CD8-positive, alpha-beta memory T cell (primary cell): ENCODE measurements at regions not wholly inside any gene's neighbourhood (a gene's known extent, or its start where the extent isn't known, plus 50 kb on each side); places are given as distances from the start of the nearest gene placed in this dataset.

Source experiments
- CTCF ChIA-PET: fragments of 350-600 bp; sonication (Branson Sonifier 250); formaldehyde crosslinking; loops from one replicate; lab custom pipeline; 2021; ENCODE audit warnings: antibody characterized with exemption; lab: Charles Lee
- POLR2A ChIA-PET: fragments of 350-600 bp; sonication (Branson Sonifier 250); formaldehyde crosslinking; loops from one replicate; lab custom pipeline; 2021; ENCODE audit warnings: antibody characterized with exemption; lab: Charles Lee
- DNase-seq, 5 donors: peaks; one replicate each; pipeline versions ENCODE4 v3.0.0 to v3.0.0-alpha.2; 2020 to 2022; ENCODE audit warnings: mixed read lengths in 1 of 5
- H3K27ac ChIP-seq: one replicate; pipeline ENCODE4 v1.7.0; 2013; ENCODE audit warnings: low read depth, mild to moderate bottlenecking, low read length, moderate library complexity
- H3K27me3 ChIP-seq: 2 replicates; pipeline ENCODE4 v1.7.0; 2013; ENCODE audit warnings: low read length, mild to moderate bottlenecking; ENCODE audit not compliant: insufficient read depth, poor library complexity, severe bottlenecking
- H3K36me3 ChIP-seq: 2 replicates; pipeline ENCODE4 v1.7.0; 2013; ENCODE audit warnings: mild to moderate bottlenecking, low read length, moderate library complexity; ENCODE audit not compliant: insufficient read depth
- H3K4me1 ChIP-seq: 2 replicates; pipeline ENCODE4 v1.7.0; 2013; ENCODE audit warnings: mild to moderate bottlenecking, low read length, moderate library complexity; ENCODE audit not compliant: insufficient read depth
- H3K4me3 ChIP-seq: 2 replicates; pipeline ENCODE4 v1.7.0; 2013; ENCODE audit warnings: mild to moderate bottlenecking, low read length
- H3K9me3 ChIP-seq: 2 replicates; pipeline ENCODE4 v1.7.0; 2013; ENCODE audit warnings: mild to moderate bottlenecking, low read length
- H3K27ac Mint-ChIP-seq, 8 donors: one replicate each; pipeline ENCODE4 v1.8.0; 2020 to 2021; ENCODE audit warnings: mixed read lengths in 8 of 8, mild to moderate bottlenecking in 6 of 8, inconsistent platforms in 3 of 8, moderate library complexity in 3 of 8
- H3K27me3 Mint-ChIP-seq, 2 donors: one replicate each; pipeline ENCODE4 v1.8.0; 2020 to 2021; ENCODE audit warnings: mixed read lengths in 2 of 2, mild to moderate bottlenecking in 1 of 2, moderate library complexity in 1 of 2
- H3K36me3 Mint-ChIP-seq, 3 donors: one replicate each; pipeline ENCODE4 v1.8.0; 2020 to 2021; ENCODE audit warnings: mixed read lengths in 3 of 3, inconsistent platforms in 1 of 3, mild to moderate bottlenecking in 1 of 3
- H3K4me1 Mint-ChIP-seq, 3 donors: one replicate each; pipeline ENCODE4 v1.8.0; 2020 to 2021; ENCODE audit warnings: mixed read lengths in 3 of 3, inconsistent platforms in 1 of 3, mild to moderate bottlenecking in 1 of 3
- H3K4me3 Mint-ChIP-seq, 7 donors: one replicate each; pipeline ENCODE4 v1.8.0; 2020 to 2021; ENCODE audit warnings: mixed read lengths in 7 of 7, mild to moderate bottlenecking in 6 of 7, moderate library complexity in 4 of 7, inconsistent platforms in 2 of 7
- H3K9me3 Mint-ChIP-seq, 5 donors: one replicate each; pipeline ENCODE4 v1.8.0; 2020 to 2022; ENCODE audit warnings: mixed read lengths in 5 of 5, mild to moderate bottlenecking in 3 of 5, moderate library complexity in 2 of 5, inconsistent platforms in 1 of 5

DNA sequence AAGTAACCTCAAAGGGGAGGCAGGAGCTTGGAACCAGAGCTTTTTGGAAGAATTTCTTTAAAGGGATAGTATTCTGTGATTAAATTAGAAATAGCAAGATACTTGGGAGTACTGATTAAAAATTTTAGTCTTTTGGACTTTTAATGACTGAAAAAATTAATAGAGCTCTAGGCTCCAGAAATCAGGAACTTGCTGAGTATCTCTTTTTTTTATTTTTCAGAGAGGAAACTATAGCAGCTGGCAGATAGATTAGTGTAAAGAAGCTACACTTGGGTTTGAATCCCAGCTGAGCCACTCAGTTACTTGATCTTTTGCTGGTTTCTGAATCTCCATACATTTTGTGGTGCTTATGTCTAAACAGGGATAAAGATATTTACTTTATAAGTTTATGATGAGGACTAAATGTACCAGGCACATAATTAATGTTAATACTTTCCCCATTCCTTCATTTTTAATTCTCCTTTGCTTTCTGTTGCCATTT is 94.2 kb upstream of the TNC start:
- Histone ChIP-seq H3K4me1 (no peaks in the 10 kb centered on the region), H3K27ac (no peak overlapping the region), H3K27me3 (no peaks in the 10 kb centered on the region), H3K9me3 (no peaks in the 10 kb centered on the region), H3K36me3 (no peaks in the 10 kb centered on the region), H3K4me3 (no peak overlapping the region)
- H3K27ac Mint-ChIP-seq, result no peak overlapping the region
- DNase-seq, result no peak
- peaks cover 0 to 4% (median 0%) of the 10 kb centered on the region in 3 donors for H3K36me3 Mint-ChIP-seq
- ChIA-PET POLR2A (no interaction called here), CTCF (no interaction called here)
- H3K9me3 Mint-ChIP-seq, result no peaks in the 10 kb centered on the region
- no peaks in the 10 kb centered on the region for H3K4me1 Mint-ChIP-seq
- H3K27me3 Mint-ChIP-seq, result peaks cover 0 to 53% of the 10 kb centered on the region in 2 donors
- no peak overlapping the region for H3K4me3 Mint-ChIP-seq

DNA sequence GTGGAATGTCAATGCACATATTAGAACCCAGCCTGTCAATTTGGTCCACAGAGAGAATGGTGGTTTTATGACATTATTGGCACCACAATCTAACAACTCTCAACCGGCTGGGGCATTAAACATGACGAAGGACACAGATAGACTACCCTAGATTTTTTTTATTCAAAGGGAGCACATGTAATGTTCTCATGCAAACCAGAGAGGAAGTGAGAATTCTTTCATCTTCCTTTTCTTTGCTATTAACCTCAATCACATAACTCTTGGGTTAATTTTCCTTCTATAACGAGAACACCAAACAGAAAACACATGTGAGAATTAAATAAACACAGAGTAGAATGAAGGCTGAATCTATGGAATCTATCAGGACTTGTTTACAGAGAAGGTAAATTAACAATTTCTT is 94.9 kb upstream of the TNC start:
- CTCF ChIA-PET, result no interaction called here
- no peaks in the 10 kb centered on the region for H3K9me3 ChIP-seq

DNA sequence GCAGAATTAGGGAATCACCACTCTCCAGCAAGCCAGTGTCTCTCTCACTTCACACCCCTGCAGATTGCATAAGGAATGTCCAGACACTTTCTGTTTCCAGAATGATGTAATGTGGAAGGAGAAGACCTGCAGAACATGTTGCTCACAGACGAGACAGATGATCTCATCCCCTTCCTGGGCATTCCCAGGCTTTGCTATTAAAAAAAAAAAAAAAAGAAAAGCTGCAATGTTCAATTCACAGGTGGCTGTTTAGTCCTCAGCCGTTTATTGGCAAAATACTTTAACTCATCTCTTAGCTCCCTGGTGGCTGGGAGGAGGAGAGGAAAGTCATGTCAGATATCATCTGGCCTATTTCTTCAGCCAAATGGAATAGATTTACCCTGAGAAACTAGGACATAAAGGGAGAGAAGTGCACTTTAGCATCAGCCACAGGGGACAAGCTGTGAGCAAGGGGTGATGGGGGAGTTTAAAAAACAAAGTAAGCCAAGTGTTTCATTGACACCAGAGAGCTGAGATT is 95.9 kb upstream of the TNC start:
- POLR2A ChIA-PET, result no interaction called here
- Mint-ChIP-seq H3K27ac (no peak overlapping the region), H3K36me3 (peaks cover 0 to 4% (median 0%) of the 10 kb centered on the region in 3 donors), H3K4me3 (no peak overlapping the region), H3K27me3 (peaks cover 5 to 40% of the 10 kb centered on the region in 2 donors), H3K9me3 (no peaks in the 10 kb centered on the region), H3K4me1 (no peaks in the 10 kb centered on the region)
- Histone ChIP-seq H3K36me3 (no peaks in the 10 kb centered on the region), H3K27me3 (no peaks in the 10 kb centered on the region), H3K4me3 (no peak overlapping the region), H3K4me1 (no peaks in the 10 kb centered on the region), H3K9me3 (no peaks in the 10 kb centered on the region), H3K27ac (no peak overlapping the region)
- CTCF ChIA-PET, result no interaction called here
- DNase-seq, result no peak

More for the DNA sequence above, 94.9 kb upstream of the TNC start:
- POLR2A ChIA-PET, result no interaction called here
- Mint-ChIP-seq H3K36me3 (peaks cover 0 to 4% (median 0%) of the 10 kb centered on the region in 3 donors), H3K4me3 (no peak overlapping the region), H3K27me3 (peaks cover 5 to 49% of the 10 kb centered on the region in 2 donors), H3K4me1 (no peaks in the 10 kb centered on the region), H3K9me3 (no peaks in the 10 kb centered on the region), H3K27ac (no peak overlapping the region)
- Histone ChIP-seq H3K27ac (no peak overlapping the region), H3K27me3 (no peaks in the 10 kb centered on the region), H3K4me1 (no peaks in the 10 kb centered on the region), H3K36me3 (no peaks in the 10 kb centered on the region), H3K4me3 (no peak overlapping the region)
- no peak for DNase-seq

DNA sequence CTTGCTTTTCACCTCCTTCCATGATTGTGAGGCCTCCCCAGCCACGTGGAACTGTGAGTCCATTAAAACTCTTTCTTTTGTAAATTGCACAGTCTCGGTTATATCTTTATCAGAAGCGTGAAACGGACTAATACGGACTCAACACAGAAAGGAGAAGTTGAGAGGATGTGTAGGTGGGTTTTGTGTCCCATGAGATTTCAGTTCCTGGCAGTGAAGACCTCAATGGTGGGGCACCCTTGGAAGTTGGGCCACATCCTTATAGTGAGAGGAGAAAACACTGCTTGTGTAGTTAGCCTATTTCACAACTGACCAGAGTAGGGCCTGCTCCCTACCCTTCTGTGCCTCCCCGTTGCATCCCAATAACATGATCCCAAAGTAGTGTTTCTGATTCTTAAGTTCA is 98.9 kb upstream of the TNC start:
- Mint-ChIP-seq H3K4me3 (no peak overlapping the region), H3K9me3 (no peaks in the 10 kb centered on the region), H3K36me3 (peaks cover 0 to 4% (median 0%) of the 10 kb centered on the region in 3 donors), H3K27ac (no peak overlapping the region), H3K27me3 (peaks cover 5 to 32% of the 10 kb centered on the region in 2 donors), H3K4me1 (no peaks in the 10 kb centered on the region)
- ChIA-PET POLR2A (no interaction called here), CTCF (no interaction called here)
- no peak overlapping the region for H3K4me3 ChIP-seq
- no peaks in the 10 kb centered on the region for H3K9me3 ChIP-seq
- H3K36me3 ChIP-seq, result no peaks in the 10 kb centered on the region
- DNase-seq, result no peak
- no peaks in the 10 kb centered on the region for H3K4me1 ChIP-seq
- H3K27me3 ChIP-seq, result no peaks in the 10 kb centered on the region
- H3K27ac ChIP-seq, result no peak overlapping the region

DNA sequence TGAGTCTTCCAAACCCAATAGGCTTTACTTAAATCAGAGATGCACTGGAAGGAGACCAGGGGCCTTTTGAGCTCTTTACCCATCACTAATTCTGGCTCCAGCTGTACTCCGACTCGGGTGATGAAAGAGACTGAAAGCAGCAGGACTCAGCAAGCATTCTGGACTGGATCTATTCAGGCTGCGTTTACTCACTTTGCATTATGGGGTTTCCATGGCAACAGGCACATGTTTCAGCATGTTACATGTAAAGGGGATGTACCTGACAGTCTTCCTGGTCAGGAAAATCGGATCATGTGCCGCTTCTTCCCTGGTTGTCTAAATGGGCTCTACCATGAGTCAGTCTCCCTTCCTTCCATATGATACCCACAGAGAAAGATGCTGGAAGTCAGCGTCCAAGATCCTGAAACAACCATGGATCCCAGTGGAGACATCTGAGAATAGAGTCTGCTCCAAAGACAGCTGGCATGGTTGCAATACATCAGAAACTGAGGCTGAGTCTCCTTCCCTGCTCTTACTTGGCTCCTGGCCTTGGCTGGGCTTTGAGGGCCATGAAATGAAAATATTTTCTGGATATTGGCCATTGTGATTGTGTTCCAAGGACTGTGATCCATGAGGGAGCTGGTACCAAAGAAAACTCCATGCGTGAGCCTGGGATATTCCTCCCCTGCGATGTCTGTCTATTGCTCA is 102.5 kb upstream of the TNC start:
- no peaks in the 10 kb centered on the region for H3K9me3 Mint-ChIP-seq
- ChIA-PET POLR2A (no interaction called here), CTCF (no interaction called here)
- no peaks in the 10 kb centered on the region for H3K36me3 ChIP-seq
- H3K4me1 ChIP-seq, result no peaks in the 10 kb centered on the region
- peaks cover 0 to 4% (median 0%) of the 10 kb centered on the region in 3 donors for H3K36me3 Mint-ChIP-seq
- no peak overlapping the region for H3K27ac ChIP-seq
- H3K9me3 ChIP-seq, result no peaks in the 10 kb centered on the region
- no peak overlapping the region for H3K4me3 Mint-ChIP-seq
- H3K27me3 Mint-ChIP-seq, result peaks cover 10 to 21% of the 10 kb centered on the region in 2 donors
- no peak overlapping the region for H3K4me3 ChIP-seq
- H3K27ac Mint-ChIP-seq, result no peak overlapping the region
- H3K4me1 Mint-ChIP-seq, result no peaks in the 10 kb centered on the region
- no peak for DNase-seq
- H3K27me3 ChIP-seq, result no peaks in the 10 kb centered on the region

DNA sequence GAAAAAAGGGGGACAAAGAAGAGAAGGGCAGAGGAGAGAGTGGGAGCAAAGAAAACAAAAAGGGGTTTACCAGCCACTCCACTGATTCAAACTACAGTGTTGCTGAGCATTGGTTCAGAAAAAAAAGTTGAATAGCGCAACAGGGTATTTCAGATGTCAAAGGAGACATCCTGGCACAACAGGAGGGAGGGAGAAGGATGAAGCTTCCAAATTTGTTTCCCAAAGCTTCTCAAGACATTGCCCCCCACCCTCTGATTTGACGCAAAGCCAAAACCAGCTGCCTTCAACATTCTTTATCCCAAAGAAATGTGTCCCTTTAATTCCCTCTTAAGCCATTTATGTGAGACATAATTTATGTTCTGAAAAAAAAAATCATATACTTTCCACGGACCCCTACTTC is 105.5 kb upstream of the TNC start:
- ChIA-PET POLR2A (no interaction called here), CTCF (no interaction called here)
- no peaks in the 10 kb centered on the region for H3K9me3 Mint-ChIP-seq

DNA sequence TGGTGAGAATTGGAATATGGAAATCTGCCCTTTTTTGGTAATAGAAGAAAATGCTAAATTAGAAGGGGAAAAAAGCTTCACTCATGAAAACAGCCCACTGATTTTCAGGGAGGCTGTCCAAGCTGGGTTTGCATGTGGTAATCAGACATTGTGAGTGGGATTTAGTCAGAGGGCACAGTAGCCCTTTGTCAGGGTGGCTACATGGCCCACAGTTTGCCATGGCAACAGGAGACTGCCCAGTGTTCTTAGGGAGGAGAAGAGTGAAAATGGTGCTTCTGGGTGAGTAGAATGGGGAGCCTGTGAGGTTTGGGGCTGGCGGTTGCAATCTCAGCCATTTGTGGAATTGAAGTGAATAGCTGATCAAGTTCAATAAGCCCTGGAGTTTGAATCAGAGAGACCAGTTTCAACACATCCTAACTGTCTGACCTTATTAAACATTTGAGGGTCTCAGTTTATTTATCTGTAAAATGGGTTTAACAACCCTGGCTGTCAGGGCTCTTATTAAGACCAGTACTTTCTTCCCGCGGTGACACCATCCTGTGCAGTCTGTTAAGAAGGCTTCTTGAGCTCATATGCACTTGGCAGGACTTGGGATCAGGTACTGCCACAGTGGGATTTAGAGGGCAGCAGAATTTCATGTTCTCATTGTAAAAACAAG is 107.6 kb upstream of the TNC start:
- Mint-ChIP-seq H3K9me3 (no peaks in the 10 kb centered on the region), H3K36me3 (no peaks in the 10 kb centered on the region), H3K4me3 (no peak overlapping the region), H3K4me1 (no peaks in the 10 kb centered on the region), H3K27me3 (peaks cover 4 to 5% of the 10 kb centered on the region in 2 donors), H3K27ac (no peak overlapping the region)
- no peak for DNase-seq
- Histone ChIP-seq H3K36me3 (no peaks in the 10 kb centered on the region), H3K4me1 (no peaks in the 10 kb centered on the region), H3K9me3 (no peaks in the 10 kb centered on the region), H3K4me3 (no peak overlapping the region), H3K27ac (no peak overlapping the region), H3K27me3 (no peaks in the 10 kb centered on the region)
- ChIA-PET POLR2A (no interaction called here), CTCF (no interaction called here)

More for the DNA sequence above, 105.5 kb upstream of the TNC start:
- H3K4me1 ChIP-seq, result no peaks in the 10 kb centered on the region
- no peaks in the 10 kb centered on the region for H3K4me1 Mint-ChIP-seq
- H3K27ac Mint-ChIP-seq, result no peak overlapping the region
- no peaks in the 10 kb centered on the region for H3K36me3 ChIP-seq
- H3K27me3 ChIP-seq, result no peaks in the 10 kb centered on the region
- no peak for DNase-seq
- H3K4me3 ChIP-seq, result no peak overlapping the region
- no peak overlapping the region for H3K4me3 Mint-ChIP-seq
- H3K27ac ChIP-seq, result no peak overlapping the region
- H3K27me3 Mint-ChIP-seq, result peaks cover 4 to 5% of the 10 kb centered on the region in 2 donors
- no peaks in the 10 kb centered on the region for H3K9me3 ChIP-seq
- H3K36me3 Mint-ChIP-seq, result no peaks in the 10 kb centered on the region

DNA sequence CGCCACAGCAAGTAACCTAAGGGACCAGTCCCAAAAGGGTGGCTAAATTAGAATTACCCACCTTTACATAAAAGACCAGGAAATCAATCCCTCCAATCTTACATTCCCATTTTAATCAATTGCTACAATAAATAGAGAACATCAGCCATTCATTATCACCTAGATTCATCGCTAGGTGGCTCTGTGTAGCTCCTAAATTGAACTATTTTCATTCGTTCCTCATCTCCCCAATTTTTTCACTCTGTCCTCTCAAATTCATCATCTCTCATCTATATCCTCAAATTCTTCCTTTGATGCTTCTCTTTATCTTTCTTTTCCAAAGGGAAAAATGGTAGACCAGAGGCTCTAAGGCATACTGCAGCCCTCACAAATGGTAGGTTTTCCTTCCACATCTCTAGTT is 108.2 kb upstream of the TNC start:
- H3K9me3 Mint-ChIP-seq, result no peaks in the 10 kb centered on the region
- H3K4me3 Mint-ChIP-seq, result no peak overlapping the region
- H3K27me3 Mint-ChIP-seq, result peaks cover 5 to 9% of the 10 kb centered on the region in 2 donors
- H3K36me3 ChIP-seq, result no peaks in the 10 kb centered on the region
- H3K9me3 ChIP-seq, result no peaks in the 10 kb centered on the region
- DNase-seq, result no peak
- ChIA-PET CTCF (no interaction called here), POLR2A (no interaction called here)
- H3K27me3 ChIP-seq, result no peaks in the 10 kb centered on the region
- H3K27ac Mint-ChIP-seq, result no peak overlapping the region
- H3K4me1 Mint-ChIP-seq, result no peaks in the 10 kb centered on the region
- no peak overlapping the region for H3K27ac ChIP-seq
- no peak overlapping the region for H3K4me3 ChIP-seq
- H3K4me1 ChIP-seq, result no peaks in the 10 kb centered on the region
- H3K36me3 Mint-ChIP-seq, result no peaks in the 10 kb centered on the region
